ENCODE measurements at regions not wholly inside any gene's neighbourhood (a gene's known extent, or its start where the extent isn't known, plus 50 kb on each side); places are given as distances from the start of the nearest gene placed in this dataset.

DNA sequence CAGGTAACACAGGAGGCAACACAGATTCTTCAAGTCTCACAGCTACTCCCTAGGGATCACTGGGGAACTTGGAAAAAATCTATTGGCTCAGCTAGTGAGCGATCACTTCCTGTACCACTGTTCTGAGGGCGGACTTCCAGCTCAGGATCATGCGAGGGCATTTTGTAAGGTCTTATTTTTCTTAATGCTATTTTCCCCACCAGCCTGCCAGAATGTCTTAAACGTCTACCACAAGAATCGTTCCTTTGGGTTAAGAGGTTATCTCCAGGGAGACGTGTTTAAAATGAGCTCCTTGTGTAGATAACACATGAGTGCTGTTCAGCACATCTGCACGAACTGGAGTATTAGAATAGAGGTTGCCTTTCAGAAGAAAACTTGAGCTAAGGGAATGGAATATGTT, 162.6 kb downstream of the ETNK1 start:
- Histone ChIP-seq H3K79me2 (replicated peaks; ENCODE audit: insufficient read depth, low read length) (no peaks in the 10 kb centered on the region), H3K27ac (ENCODE audit: low read length) (no peak overlapping the region), H3K4me3 (ENCODE audit: low read length) (no peak overlapping the region), H3K27me3 (ENCODE audit: insufficient read depth, low read depth, low read length) (no peaks in the 10 kb centered on the region), H2AFZ (ENCODE audit: low read depth, low read length) (no peak overlapping the region), H3K9me3 (ENCODE audit: low read length) (no peaks in the 10 kb centered on the region), H3K36me3 (ENCODE audit: insufficient read depth, low read length) (no peaks in the 10 kb centered on the region), H4K20me1 (ENCODE audit: insufficient read depth) (no peaks in the 10 kb centered on the region), H3F3A (ENCODE audit: insufficient read depth, low read length, poor library complexity, severe bottlenecking) (no peaks in the 10 kb centered on the region), H3K4me2 (ENCODE audit: low read length) (no peak overlapping the region), H3K9me2 (ENCODE audit: insufficient read depth, low read length) (no peaks in the 10 kb centered on the region), H3K9ac (ENCODE audit: low read length) (no peak overlapping the region)
- TF ChIP-seq MXI1 (conservative IDR thresholded peaks at IDR 0.05; ENCODE audit: poor library complexity, severe bottlenecking), result no peak
- no peak for TF ChIP-seq POLR2AphosphoS5 (IDR thresholded peaks at IDR 0.05)
- TF ChIP-seq TAF1 (IDR thresholded peaks at IDR 0.05; ENCODE audit: low read depth), result no peak
- TF ChIP-seq, protein P1, sequence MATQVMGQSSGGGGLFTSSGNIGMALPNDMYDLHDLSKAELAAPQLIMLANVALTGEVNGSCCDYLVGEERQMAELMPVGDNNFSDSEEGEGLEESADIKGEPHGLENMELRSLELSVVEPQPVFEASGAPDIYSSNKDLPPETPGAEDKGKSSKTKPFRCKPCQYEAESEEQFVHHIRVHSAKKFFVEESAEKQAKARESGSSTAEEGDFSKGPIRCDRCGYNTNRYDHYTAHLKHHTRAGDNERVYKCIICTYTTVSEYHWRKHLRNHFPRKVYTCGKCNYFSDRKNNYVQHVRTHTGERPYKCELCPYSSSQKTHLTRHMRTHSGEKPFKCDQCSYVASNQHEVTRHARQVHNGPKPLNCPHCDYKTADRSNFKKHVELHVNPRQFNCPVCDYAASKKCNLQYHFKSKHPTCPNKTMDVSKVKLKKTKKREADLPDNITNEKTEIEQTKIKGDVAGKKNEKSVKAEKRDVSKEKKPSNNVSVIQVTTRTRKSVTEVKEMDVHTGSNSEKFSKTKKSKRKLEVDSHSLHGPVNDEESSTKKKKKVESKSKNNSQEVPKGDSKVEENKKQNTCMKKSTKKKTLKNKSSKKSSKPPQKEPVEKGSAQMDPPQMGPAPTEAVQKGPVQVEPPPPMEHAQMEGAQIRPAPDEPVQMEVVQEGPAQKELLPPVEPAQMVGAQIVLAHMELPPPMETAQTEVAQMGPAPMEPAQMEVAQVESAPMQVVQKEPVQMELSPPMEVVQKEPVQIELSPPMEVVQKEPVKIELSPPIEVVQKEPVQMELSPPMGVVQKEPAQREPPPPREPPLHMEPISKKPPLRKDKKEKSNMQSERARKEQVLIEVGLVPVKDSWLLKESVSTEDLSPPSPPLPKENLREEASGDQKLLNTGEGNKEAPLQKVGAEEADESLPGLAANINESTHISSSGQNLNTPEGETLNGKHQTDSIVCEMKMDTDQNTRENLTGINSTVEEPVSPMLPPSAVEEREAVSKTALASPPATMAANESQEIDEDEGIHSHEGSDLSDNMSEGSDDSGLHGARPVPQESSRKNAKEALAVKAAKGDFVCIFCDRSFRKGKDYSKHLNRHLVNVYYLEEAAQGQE (IDR thresholded peaks at IDR 0.05; ENCODE audit: borderline replicate concordance), result no peak
- TF ChIP-seq SMC3 (conservative IDR thresholded peaks at IDR 0.05; ENCODE audit: poor library complexity), result no peak
- no peak for TF ChIP-seq RAD21 (conservative IDR thresholded peaks at IDR 0.05)
- TF ChIP-seq EZH2 (IDR thresholded peaks at IDR 0.05; ENCODE audit: borderline replicate concordance, insufficient read depth, low read length, poor library complexity, severe bottlenecking), result no peak
- no peak for TF ChIP-seq EP300 (conservative IDR thresholded peaks at IDR 0.05; ENCODE audit: poor library complexity, severe bottlenecking)
- TF ChIP-seq, protein P2, sequence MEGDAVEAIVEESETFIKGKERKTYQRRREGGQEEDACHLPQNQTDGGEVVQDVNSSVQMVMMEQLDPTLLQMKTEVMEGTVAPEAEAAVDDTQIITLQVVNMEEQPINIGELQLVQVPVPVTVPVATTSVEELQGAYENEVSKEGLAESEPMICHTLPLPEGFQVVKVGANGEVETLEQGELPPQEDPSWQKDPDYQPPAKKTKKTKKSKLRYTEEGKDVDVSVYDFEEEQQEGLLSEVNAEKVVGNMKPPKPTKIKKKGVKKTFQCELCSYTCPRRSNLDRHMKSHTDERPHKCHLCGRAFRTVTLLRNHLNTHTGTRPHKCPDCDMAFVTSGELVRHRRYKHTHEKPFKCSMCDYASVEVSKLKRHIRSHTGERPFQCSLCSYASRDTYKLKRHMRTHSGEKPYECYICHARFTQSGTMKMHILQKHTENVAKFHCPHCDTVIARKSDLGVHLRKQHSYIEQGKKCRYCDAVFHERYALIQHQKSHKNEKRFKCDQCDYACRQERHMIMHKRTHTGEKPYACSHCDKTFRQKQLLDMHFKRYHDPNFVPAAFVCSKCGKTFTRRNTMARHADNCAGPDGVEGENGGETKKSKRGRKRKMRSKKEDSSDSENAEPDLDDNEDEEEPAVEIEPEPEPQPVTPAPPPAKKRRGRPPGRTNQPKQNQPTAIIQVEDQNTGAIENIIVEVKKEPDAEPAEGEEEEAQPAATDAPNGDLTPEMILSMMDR (IDR thresholded peaks at IDR 0.05; ENCODE audit: poor library complexity, severe bottlenecking), result no peak

DNA sequence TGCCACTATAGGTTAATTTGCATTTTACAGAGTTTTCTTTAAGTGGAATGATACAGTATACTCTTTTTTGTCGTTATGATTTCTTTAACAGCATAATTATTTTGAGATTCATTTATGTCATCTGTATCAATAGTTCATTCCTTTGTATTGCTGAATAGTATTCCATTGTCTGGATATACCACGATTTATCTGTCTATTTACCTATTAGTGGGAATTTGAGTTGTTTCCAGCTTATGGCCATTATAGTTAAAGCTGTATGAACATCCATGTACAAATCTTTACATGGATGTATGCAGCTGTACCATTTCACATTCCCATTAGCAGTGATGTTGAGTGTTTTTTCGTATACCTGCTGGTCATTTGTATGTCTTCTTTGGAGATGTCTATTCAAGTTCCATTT, 163.9 kb downstream of the ETNK1 start:
- Histone ChIP-seq H3K4me2 (ENCODE audit: low read length) (no peak overlapping the region), H3K79me2 (replicated peaks; ENCODE audit: insufficient read depth, low read length) (no peaks in the 10 kb centered on the region), H3K9ac (ENCODE audit: low read length) (no peak overlapping the region), H3K4me3 (ENCODE audit: low read length) (no peak overlapping the region), H3K27ac (ENCODE audit: low read length) (no peak overlapping the region), H4K20me1 (ENCODE audit: insufficient read depth) (no peaks in the 10 kb centered on the region), H3K9me3 (ENCODE audit: low read length) (no peaks in the 10 kb centered on the region), H3K36me3 (ENCODE audit: insufficient read depth, low read length) (no peaks in the 10 kb centered on the region), H3F3A (ENCODE audit: insufficient read depth, low read length, poor library complexity, severe bottlenecking) (no peaks in the 10 kb centered on the region), H3K27me3 (ENCODE audit: insufficient read depth, low read depth, low read length) (no peaks in the 10 kb centered on the region), H3K9me2 (ENCODE audit: insufficient read depth, low read length) (no peaks in the 10 kb centered on the region), H2AFZ (ENCODE audit: low read depth, low read length) (no peak overlapping the region)
- no peak for TF ChIP-seq EZH2 (IDR thresholded peaks at IDR 0.05; ENCODE audit: borderline replicate concordance, insufficient read depth, low read length, poor library complexity, severe bottlenecking)
- TF ChIP-seq TAF1 (IDR thresholded peaks at IDR 0.05; ENCODE audit: low read depth), result no peak

DNA sequence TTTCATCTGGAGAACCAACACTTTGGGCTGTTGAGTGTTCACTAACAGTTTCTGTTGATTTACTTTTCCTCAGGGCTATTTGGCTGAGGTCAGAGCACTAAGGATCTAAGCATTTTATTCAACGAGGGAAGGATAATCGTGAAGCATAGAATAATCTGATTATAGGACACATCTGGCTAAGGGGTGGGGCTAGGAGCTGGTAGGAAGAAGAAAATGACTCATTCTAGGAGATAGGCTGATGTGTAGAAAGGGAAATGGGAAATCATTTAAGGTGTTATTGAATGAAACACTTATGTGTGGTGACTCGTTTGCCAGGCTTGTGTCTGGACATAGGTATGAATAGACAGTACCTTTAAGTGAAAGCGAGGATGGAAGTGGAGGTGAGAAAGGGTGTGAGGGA, 167.2 kb downstream of the ETNK1 start:
- no peak overlapping the region for H3K4me3 ChIP-seq (ENCODE audit: low read length)
- TF ChIP-seq, protein P2 (IDR thresholded peaks at IDR 0.05; ENCODE audit: poor library complexity, severe bottlenecking), result no peak
- TF ChIP-seq, protein P1 (IDR thresholded peaks at IDR 0.05; ENCODE audit: borderline replicate concordance), result no peak
- TF ChIP-seq TAF1 (IDR thresholded peaks at IDR 0.05; ENCODE audit: low read depth), result no peak
- no peak for TF ChIP-seq SMC3 (conservative IDR thresholded peaks at IDR 0.05; ENCODE audit: poor library complexity)
- TF ChIP-seq POLR2AphosphoS5 (IDR thresholded peaks at IDR 0.05), result no peak
- TF ChIP-seq EZH2 (IDR thresholded peaks at IDR 0.05; ENCODE audit: borderline replicate concordance, insufficient read depth, low read length, poor library complexity, severe bottlenecking), result no peak
- no peak for TF ChIP-seq MXI1 (conservative IDR thresholded peaks at IDR 0.05; ENCODE audit: poor library complexity, severe bottlenecking)
- TF ChIP-seq RAD21 (conservative IDR thresholded peaks at IDR 0.05), result no peak
- TF ChIP-seq EP300 (conservative IDR thresholded peaks at IDR 0.05; ENCODE audit: poor library complexity, severe bottlenecking), result no peak
- no peak overlapping the region for H2AFZ ChIP-seq (ENCODE audit: low read depth, low read length)
- H3K4me2 ChIP-seq (ENCODE audit: low read length), result no peak overlapping the region
- no peaks in the 10 kb centered on the region for H3K9me2 ChIP-seq (ENCODE audit: insufficient read depth, low read length)
- no peaks in the 10 kb centered on the region for H4K20me1 ChIP-seq (ENCODE audit: insufficient read depth)
- H3K9me3 ChIP-seq (ENCODE audit: low read length), result no peaks in the 10 kb centered on the region
- H3F3A ChIP-seq (ENCODE audit: insufficient read depth, low read length, poor library complexity, severe bottlenecking), result no peaks in the 10 kb centered on the region
- H3K27ac ChIP-seq (ENCODE audit: low read length), result no peak overlapping the region
- no peak overlapping the region for H3K9ac ChIP-seq (ENCODE audit: low read length)
- H3K79me2 ChIP-seq (replicated peaks; ENCODE audit: insufficient read depth, low read length), result no peaks in the 10 kb centered on the region
- no peaks in the 10 kb centered on the region for H3K36me3 ChIP-seq (ENCODE audit: insufficient read depth, low read length)
- H3K27me3 ChIP-seq (ENCODE audit: insufficient read depth, low read depth, low read length), result no peaks in the 10 kb centered on the region

All from neural cell (in vitro differentiated cells).